Liver (tissue), 8 donors: ENCODE measurements at regions not wholly inside any gene's neighbourhood (a gene's known extent, or its start where the extent isn't known, plus 50 kb on each side); places are given as distances from the start of the nearest gene placed in this dataset.

Experiments
- DNase-seq: peaks from one replicate; pipeline ENCODE4 v3.0.0-alpha.2; 2017; ENCODE audit warnings: low spot score
- H3K27ac ChIP-seq, 2 donors: one replicate each; pipeline ENCODE4 v1.7.0; 2013; ENCODE audit warnings: inconsistent platforms in 2 of 2, low read length in 2 of 2, control low read depth in 1 of 2, low read depth in 1 of 2, mild to moderate bottlenecking in 1 of 2
- H3K27me3 ChIP-seq, 4 donors: one replicate each; pipeline versions ENCODE4 v1.6.1 to v1.7.0; 2013; ENCODE audit warnings: low read length in 3 of 4, inconsistent platforms in 1 of 4, mild to moderate bottlenecking in 1 of 4, moderate library complexity in 1 of 4; ENCODE audit not compliant: control insufficient read depth in 4 of 4, insufficient read depth in 4 of 4
- H3K36me3 ChIP-seq, 4 donors: one replicate each; pipeline versions ENCODE4 v1.6.1 to v1.7.0; 2013; ENCODE audit warnings: low read length in 3 of 4, mild to moderate bottlenecking in 3 of 4, low read depth in 1 of 4, moderate library complexity in 1 of 4; ENCODE audit not compliant: control insufficient read depth in 4 of 4, insufficient read depth in 3 of 4
- H3K4me1 ChIP-seq, 4 donors: one replicate each; pipeline versions ENCODE4 v1.6.1 to v1.7.0; 2013; ENCODE audit warnings: low read length in 3 of 4, mild to moderate bottlenecking in 3 of 4, moderate library complexity in 1 of 4; ENCODE audit not compliant: control insufficient read depth in 4 of 4, insufficient read depth in 4 of 4
- H3K4me3 ChIP-seq, 3 donors: one replicate each; pipeline versions ENCODE4 v1.6.1 to v1.7.0; 2013; ENCODE audit warnings: low read length in 3 of 3, control low read depth in 1 of 3, low read depth in 1 of 3, mild to moderate bottlenecking in 1 of 3
- H3K9ac ChIP-seq, 2 donors: one replicate each; pipeline ENCODE4 v1.7.0; 2013; ENCODE audit warnings: low read length in 2 of 2, mild to moderate bottlenecking in 2 of 2, moderate library complexity in 2 of 2, control low read depth in 1 of 2, low read depth in 1 of 2
- H3K9me3 ChIP-seq, 4 donors: one replicate each; pipeline versions ENCODE4 v1.6.1 to v1.7.0; 2013; ENCODE audit warnings: low read length in 3 of 4; ENCODE audit not compliant: control insufficient read depth in 4 of 4
- EGR1 ChIP-seq, 2 donors: IDR thresholded peaks; 2 replicates each; pipeline ENCODE4 v1.6.1; 2016 to 2018; ENCODE audit warnings: antibody characterized with exemption in 2 of 2, low read depth in 2 of 2
- FOXA1 ChIP-seq: IDR thresholded peaks from 2 replicates; pipeline ENCODE4 v1.6.1; 2016; ENCODE audit warnings: antibody characterized with exemption
- FOXA2 ChIP-seq: IDR thresholded peaks from 2 replicates; pipeline ENCODE4 v1.6.1; 2016; ENCODE audit warnings: antibody characterized with exemption
- HNF4G ChIP-seq: IDR thresholded peaks from 2 replicates; pipeline ENCODE4 v1.6.1; 2016; ENCODE audit warnings: antibody characterized with exemption
- JUND ChIP-seq, 2 donors: IDR thresholded peaks; 2 replicates each; pipeline ENCODE4 v1.6.1; 2016; ENCODE audit warnings: antibody characterized with exemption in 2 of 2
- NR2F2 ChIP-seq: IDR thresholded peaks from 2 replicates; pipeline ENCODE4 v1.6.1; 2016; ENCODE audit warnings: antibody characterized with exemption
- RAD21 ChIP-seq, 2 donors: IDR thresholded peaks; 2 replicates each; pipeline ENCODE4 v1.6.1; 2016; ENCODE audit warnings: antibody characterized with exemption in 2 of 2, mild to moderate bottlenecking in 2 of 2
- RXRA ChIP-seq, 2 donors: IDR thresholded peaks; 2 replicates each; pipeline ENCODE4 v1.6.1; 2017 to 2018; ENCODE audit warnings: antibody characterized with exemption in 2 of 2, mild to moderate bottlenecking in 1 of 2
- SP1 ChIP-seq: IDR thresholded peaks from 2 replicates; pipeline ENCODE4 v1.6.1; 2018; ENCODE audit warnings: antibody characterized with exemption, mild to moderate bottlenecking
- TAF1 ChIP-seq: conservative IDR thresholded peaks from 2 replicates; pipeline ENCODE4 v1.6.1; 2016; ENCODE audit warnings: antibody characterized with exemption, mild to moderate bottlenecking
- YY1 ChIP-seq: IDR thresholded peaks from 2 replicates; pipeline ENCODE4 v1.6.1; 2016; ENCODE audit warnings: antibody characterized with exemption, mild to moderate bottlenecking
- ZBTB33 ChIP-seq: IDR thresholded peaks from 2 replicates; pipeline ENCODE4 v1.6.1; 2016; ENCODE audit warnings: antibody characterized with exemption
- WGBS: extraction: QIAGEN DNeasy Blood & Tissue Kit; methylation state at CpG from one replicate; pipeline ENCODE4 v1.1.7; 2013; 5-methylcytosine and 5-hydroxymethylcytosine counted together
- TF ChIP-seq, protein P1 (sequence below): IDR thresholded peaks from 2 replicates; pipeline ENCODE4 v1.6.1; 2016; ENCODE audit warnings: antibody characterized with exemption
- TF ChIP-seq, protein P2 (sequence below): IDR thresholded peaks from 2 replicates; pipeline ENCODE4 v1.6.1; 2016; ENCODE audit warnings: antibody characterized with exemption, mild to moderate bottlenecking
- TF ChIP-seq, protein P3 (sequence below): fragments of 150-350 bp; IDR thresholded peaks from 2 replicates; pipeline ENCODE4 v1.5.1; 2017; ENCODE audit warnings: improper control_type of control experiment, low read depth, low read length; ENCODE audit not compliant: missing input control
- donor health status: healthy.
- donor health status: healthy.
- donor health status: healthy.
- donor health status: healthy.
- donor health status: healthy.

- no peaks in the 10 kb centered on the region for H3K36me3 ChIP-seq
- H3K27ac ChIP-seq, result no peak overlapping the region
- TF ChIP-seq RXRA (IDR thresholded peaks at IDR 0.05) (no peak), ZBTB33 (no peak), RAD21 (IDR thresholded peaks at IDR 0.05) (peak; percentile 42 to 45), NR2F2 (peak; percentile 36), JUND (IDR thresholded peaks at IDR 0.05) (no peak), FOXA2 (no peak), SP1 (no peak)
- TF ChIP-seq, protein P1, sequence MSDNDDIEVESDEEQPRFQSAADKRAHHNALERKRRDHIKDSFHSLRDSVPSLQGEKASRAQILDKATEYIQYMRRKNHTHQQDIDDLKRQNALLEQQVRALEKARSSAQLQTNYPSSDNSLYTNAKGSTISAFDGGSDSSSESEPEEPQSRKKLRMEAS, result no peak
- DNase-seq, result no peak
- WGBS, result 72% methylated on average over 9 of the region's 9 CpGs
- no peak overlapping the region for H3K4me3 ChIP-seq
- H3K27me3 ChIP-seq, result no peaks in the 10 kb centered on the region
- H3K4me1 ChIP-seq, result no peaks in the 10 kb centered on the region
- H3K9ac ChIP-seq, result no peak overlapping the region
- no peaks in the 10 kb centered on the region for H3K9me3 ChIP-seq
Observed at GRCh38 chr1:58848818-58849411, 65.1 kb upstream of the JUN start.

DNA sequence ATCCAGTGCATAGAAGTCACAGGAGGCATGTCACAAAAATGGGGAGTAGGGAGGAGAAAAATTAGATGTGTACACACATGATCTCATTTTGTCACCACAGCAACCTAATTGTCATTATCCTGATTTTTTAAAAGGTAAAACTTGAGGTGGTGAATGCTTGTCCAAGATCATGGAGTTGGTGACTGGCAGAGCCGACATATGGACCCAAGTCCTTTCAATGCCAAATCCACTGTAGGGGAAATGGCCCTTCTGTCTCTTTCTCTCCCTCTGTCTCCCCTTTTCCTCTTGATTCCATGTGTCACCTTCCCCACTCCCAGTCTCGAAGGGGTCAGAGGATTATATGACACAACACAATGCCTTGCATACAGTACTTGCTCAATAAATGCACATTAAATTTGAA lies 65.7 kb upstream of the JUN start:
- no peak overlapping the region for H3K27ac ChIP-seq
- WGBS, result 95% methylated on average over 2 of the region's 2 CpGs

DNA sequence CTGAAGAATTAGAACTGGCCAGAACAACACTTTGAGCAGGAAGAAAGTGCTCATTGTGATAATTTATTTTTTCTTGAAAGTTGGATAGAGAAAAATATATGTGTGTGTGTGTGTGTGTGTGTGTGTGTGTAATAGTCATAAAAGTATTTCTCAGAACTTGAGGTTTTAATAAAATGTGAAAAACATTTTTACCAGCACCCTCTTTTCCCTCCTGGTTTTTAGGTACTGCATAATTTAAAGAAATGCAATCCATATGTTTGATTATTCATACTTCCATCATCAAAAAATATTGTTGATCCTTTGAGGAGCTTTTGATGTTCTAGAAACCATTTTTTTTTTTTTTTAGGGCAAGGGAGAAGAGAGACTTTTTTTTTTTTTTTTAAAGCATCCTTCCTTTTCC lies 66.8 kb upstream of the JUN start:
- Histone ChIP-seq H3K36me3 (no peaks in the 10 kb centered on the region), H3K27ac (no peak overlapping the region), H3K4me1 (no peaks in the 10 kb centered on the region), H3K4me3 (no peak overlapping the region), H3K27me3 (no peaks in the 10 kb centered on the region), H3K9ac (no peak overlapping the region), H3K9me3 (no peaks in the 10 kb centered on the region)
- no peak for DNase-seq
- TF ChIP-seq EGR1 (IDR thresholded peaks at IDR 0.05; ENCODE audit: low read depth in 2 of 2) (no peak), ZBTB33 (no peak), TAF1 (no peak), FOXA2 (no peak), YY1 (no peak), SP1 (no peak), RXRA (IDR thresholded peaks at IDR 0.05) (no peak), HNF4G (no peak), FOXA1 (no peak), JUND (IDR thresholded peaks at IDR 0.05) (no peak)
- TF ChIP-seq, protein P1, result no peak
- TF ChIP-seq, protein P2, sequence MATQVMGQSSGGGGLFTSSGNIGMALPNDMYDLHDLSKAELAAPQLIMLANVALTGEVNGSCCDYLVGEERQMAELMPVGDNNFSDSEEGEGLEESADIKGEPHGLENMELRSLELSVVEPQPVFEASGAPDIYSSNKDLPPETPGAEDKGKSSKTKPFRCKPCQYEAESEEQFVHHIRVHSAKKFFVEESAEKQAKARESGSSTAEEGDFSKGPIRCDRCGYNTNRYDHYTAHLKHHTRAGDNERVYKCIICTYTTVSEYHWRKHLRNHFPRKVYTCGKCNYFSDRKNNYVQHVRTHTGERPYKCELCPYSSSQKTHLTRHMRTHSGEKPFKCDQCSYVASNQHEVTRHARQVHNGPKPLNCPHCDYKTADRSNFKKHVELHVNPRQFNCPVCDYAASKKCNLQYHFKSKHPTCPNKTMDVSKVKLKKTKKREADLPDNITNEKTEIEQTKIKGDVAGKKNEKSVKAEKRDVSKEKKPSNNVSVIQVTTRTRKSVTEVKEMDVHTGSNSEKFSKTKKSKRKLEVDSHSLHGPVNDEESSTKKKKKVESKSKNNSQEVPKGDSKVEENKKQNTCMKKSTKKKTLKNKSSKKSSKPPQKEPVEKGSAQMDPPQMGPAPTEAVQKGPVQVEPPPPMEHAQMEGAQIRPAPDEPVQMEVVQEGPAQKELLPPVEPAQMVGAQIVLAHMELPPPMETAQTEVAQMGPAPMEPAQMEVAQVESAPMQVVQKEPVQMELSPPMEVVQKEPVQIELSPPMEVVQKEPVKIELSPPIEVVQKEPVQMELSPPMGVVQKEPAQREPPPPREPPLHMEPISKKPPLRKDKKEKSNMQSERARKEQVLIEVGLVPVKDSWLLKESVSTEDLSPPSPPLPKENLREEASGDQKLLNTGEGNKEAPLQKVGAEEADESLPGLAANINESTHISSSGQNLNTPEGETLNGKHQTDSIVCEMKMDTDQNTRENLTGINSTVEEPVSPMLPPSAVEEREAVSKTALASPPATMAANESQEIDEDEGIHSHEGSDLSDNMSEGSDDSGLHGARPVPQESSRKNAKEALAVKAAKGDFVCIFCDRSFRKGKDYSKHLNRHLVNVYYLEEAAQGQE, result no peak

More for the DNA sequence above, 65.7 kb upstream of the JUN start:
- no peak for DNase-seq
- H3K4me1 ChIP-seq, result no peaks in the 10 kb centered on the region
- H3K9ac ChIP-seq, result no peak overlapping the region
- no peaks in the 10 kb centered on the region for H3K36me3 ChIP-seq
- H3K27me3 ChIP-seq, result no peaks in the 10 kb centered on the region
- TF ChIP-seq, protein P3, sequence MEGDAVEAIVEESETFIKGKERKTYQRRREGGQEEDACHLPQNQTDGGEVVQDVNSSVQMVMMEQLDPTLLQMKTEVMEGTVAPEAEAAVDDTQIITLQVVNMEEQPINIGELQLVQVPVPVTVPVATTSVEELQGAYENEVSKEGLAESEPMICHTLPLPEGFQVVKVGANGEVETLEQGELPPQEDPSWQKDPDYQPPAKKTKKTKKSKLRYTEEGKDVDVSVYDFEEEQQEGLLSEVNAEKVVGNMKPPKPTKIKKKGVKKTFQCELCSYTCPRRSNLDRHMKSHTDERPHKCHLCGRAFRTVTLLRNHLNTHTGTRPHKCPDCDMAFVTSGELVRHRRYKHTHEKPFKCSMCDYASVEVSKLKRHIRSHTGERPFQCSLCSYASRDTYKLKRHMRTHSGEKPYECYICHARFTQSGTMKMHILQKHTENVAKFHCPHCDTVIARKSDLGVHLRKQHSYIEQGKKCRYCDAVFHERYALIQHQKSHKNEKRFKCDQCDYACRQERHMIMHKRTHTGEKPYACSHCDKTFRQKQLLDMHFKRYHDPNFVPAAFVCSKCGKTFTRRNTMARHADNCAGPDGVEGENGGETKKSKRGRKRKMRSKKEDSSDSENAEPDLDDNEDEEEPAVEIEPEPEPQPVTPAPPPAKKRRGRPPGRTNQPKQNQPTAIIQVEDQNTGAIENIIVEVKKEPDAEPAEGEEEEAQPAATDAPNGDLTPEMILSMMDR, result no peak
- no peak for TF ChIP-seq FOXA1
- TF ChIP-seq HNF4G, result no peak
- no peak for TF ChIP-seq NR2F2
- no peak for TF ChIP-seq RAD21 (IDR thresholded peaks at IDR 0.05)
- TF ChIP-seq YY1, result no peak
- TF ChIP-seq EGR1 (IDR thresholded peaks at IDR 0.05; ENCODE audit: low read depth in 2 of 2), result no peak
- TF ChIP-seq RXRA (IDR thresholded peaks at IDR 0.05), result no peak
- no peak overlapping the region for H3K4me3 ChIP-seq
- no peaks in the 10 kb centered on the region for H3K9me3 ChIP-seq
